ENCODE measurements at regions not wholly inside any gene's neighbourhood (a gene's known extent, or its start where the extent isn't known, plus 50 kb on each side); places are given as distances from the start of the nearest gene placed in this dataset.

DNA sequence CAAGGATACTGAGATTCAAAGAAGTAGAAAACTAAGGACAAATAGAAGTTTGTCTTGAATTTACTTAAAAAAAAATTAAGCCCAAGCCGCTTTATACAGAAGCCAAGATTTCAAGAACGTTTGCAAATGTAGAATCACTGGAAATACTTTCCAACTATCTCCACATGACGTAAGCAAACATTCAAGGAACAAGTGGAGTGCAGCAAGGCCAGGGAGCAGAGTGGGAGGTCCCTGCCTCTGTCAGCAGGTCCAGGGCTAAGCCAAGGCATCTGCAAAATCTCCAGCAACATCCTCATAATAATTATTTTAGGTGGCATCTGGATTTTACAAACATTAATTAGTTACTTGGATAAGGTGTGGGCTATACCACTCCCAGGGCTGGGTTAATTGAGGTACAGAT lies 60.1 kb upstream of the AKIRIN2 start:
- no peak overlapping the region for H2AFZ ChIP-seq
- H3K9me3 ChIP-seq (ENCODE audit: insufficient read depth, low read depth) = no peaks in the 10 kb centered on the region
- no peaks in the 10 kb centered on the region for H4K20me1 ChIP-seq (ENCODE audit: insufficient read depth)
- no peaks in the 10 kb centered on the region for H3K36me3 ChIP-seq (ENCODE audit: low read depth)
- ChIA-PET POLR2A (ENCODE audit: unreplicated experiment) (no interaction called here), CTCF (no interaction called here)
- no peak for TF ChIP-seq EZH2 (IDR thresholded peaks at IDR 0.05; ENCODE audit: low read depth)
- TF ChIP-seq, protein P1, sequence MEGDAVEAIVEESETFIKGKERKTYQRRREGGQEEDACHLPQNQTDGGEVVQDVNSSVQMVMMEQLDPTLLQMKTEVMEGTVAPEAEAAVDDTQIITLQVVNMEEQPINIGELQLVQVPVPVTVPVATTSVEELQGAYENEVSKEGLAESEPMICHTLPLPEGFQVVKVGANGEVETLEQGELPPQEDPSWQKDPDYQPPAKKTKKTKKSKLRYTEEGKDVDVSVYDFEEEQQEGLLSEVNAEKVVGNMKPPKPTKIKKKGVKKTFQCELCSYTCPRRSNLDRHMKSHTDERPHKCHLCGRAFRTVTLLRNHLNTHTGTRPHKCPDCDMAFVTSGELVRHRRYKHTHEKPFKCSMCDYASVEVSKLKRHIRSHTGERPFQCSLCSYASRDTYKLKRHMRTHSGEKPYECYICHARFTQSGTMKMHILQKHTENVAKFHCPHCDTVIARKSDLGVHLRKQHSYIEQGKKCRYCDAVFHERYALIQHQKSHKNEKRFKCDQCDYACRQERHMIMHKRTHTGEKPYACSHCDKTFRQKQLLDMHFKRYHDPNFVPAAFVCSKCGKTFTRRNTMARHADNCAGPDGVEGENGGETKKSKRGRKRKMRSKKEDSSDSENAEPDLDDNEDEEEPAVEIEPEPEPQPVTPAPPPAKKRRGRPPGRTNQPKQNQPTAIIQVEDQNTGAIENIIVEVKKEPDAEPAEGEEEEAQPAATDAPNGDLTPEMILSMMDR (conservative IDR thresholded peaks at IDR 0.05) = no peak
- no peaks in the 10 kb centered on the region for H3F3A ChIP-seq (ENCODE audit: insufficient read depth, low read depth)
- no peak overlapping the region for H3K4me3 ChIP-seq
- no peak overlapping the region for H3K4me2 ChIP-seq
- intact Hi-C loops (cut with micrococcal nuclease; ENCODE audit: unreplicated experiment) = no loop called here
- no TSS peak for BruUV-seq (replicated peaks)
- no peaks in the 10 kb centered on the region for H3K9me2 ChIP-seq (ENCODE audit: insufficient read depth)
- H3K79me2 ChIP-seq (ENCODE audit: low read depth) = no peaks in the 10 kb centered on the region
- H3K4me1 ChIP-seq (replicated peaks; ENCODE audit: insufficient read depth) = no peaks in the 10 kb centered on the region
- DNase-seq = no peak
- no peaks in the 10 kb centered on the region for H3K27me3 ChIP-seq (ENCODE audit: insufficient read depth, low read depth)
- H3K27ac ChIP-seq = no peak overlapping the region

DNA sequence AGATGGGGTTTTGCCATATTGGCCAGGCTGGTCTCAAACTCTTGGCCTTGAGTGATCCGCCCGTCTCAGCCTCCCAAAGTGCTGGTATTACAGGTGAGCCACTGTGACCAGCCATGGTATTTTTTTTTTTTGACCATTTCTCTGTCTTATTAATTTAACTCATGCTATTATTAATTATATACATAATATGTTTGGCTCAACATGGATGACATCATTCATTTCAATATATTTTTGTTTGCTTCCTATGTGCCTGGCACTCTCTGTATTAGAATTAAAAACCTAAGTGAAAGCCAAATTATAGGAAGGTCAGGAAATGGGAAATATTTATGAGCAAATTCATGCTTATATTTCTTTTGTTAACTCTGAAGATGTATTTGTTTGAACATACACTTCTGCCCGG lies 55.8 kb upstream of the AKIRIN2 start:
- POLR2A ChIA-PET (ENCODE audit: unreplicated experiment) = no interaction called here
- no peak overlapping the region for H3K4me2 ChIP-seq
- intact Hi-C loops (cut with micrococcal nuclease; ENCODE audit: unreplicated experiment) = no loop called here
- H3F3A ChIP-seq (ENCODE audit: insufficient read depth, low read depth) = no peaks in the 10 kb centered on the region
- CTCF ChIA-PET = interaction anchor here (0.6 kb wide), 1 partner anchor 54 kb away, joined by 3 read pairs; no protein-coding TSS in a partner anchor
- no peak overlapping the region for H3K4me3 ChIP-seq
- no peaks in the 10 kb centered on the region for H3K9me3 ChIP-seq (ENCODE audit: insufficient read depth, low read depth)
- DNase-seq = no peak
- H3K9me2 ChIP-seq (ENCODE audit: insufficient read depth) = no peaks in the 10 kb centered on the region
- no peaks in the 10 kb centered on the region for H3K27me3 ChIP-seq (ENCODE audit: insufficient read depth, low read depth)
- H3K4me1 ChIP-seq (replicated peaks; ENCODE audit: insufficient read depth) = no peaks in the 10 kb centered on the region
- no peaks in the 10 kb centered on the region for H3K36me3 ChIP-seq (ENCODE audit: low read depth)
- TF ChIP-seq, protein P1 (conservative IDR thresholded peaks at IDR 0.05) = no peak
- no peak overlapping the region for H2AFZ ChIP-seq
- no peaks in the 10 kb centered on the region for H4K20me1 ChIP-seq (ENCODE audit: insufficient read depth)
- H3K79me2 ChIP-seq (ENCODE audit: low read depth) = no peaks in the 10 kb centered on the region
- no peak overlapping the region for H3K27ac ChIP-seq
- no TSS peak for BruUV-seq (replicated peaks)

DNA sequence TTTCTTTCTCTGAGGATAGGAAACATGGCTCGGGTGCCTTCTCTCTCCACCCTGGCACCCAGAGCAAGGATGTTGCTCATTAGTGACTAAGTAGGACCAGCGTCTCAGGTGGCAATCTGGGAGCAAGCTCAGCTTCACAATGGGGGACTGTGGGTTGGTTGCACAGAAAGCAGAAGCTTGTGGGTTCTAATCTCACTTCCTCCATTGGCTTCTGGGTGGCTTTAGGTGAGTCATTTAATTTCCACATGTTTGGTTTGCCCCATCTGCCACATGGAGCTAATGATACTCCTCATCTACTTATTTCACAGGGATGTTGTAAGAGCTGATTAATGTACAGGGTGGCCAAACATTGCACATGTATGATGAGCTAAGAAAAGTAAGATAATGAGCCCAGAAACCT lies 54.8 kb upstream of the AKIRIN2 start:
- H3K4me2 ChIP-seq = no peak overlapping the region
- CTCF ChIA-PET = no interaction called here

More for the DNA sequence above, 54.8 kb upstream of the AKIRIN2 start:
- no peak overlapping the region for H3K27ac ChIP-seq
- no peak overlapping the region for H2AFZ ChIP-seq
- TF ChIP-seq, protein P1 (conservative IDR thresholded peaks at IDR 0.05) = no peak
- TF ChIP-seq EZH2 (IDR thresholded peaks at IDR 0.05; ENCODE audit: low read depth) = no peak
- no peaks in the 10 kb centered on the region for H3K27me3 ChIP-seq (ENCODE audit: insufficient read depth, low read depth)
- intact Hi-C loops (cut with micrococcal nuclease; ENCODE audit: unreplicated experiment) = no loop called here
- no TSS peak for BruUV-seq (replicated peaks)
- H3K79me2 ChIP-seq (ENCODE audit: low read depth) = no peaks in the 10 kb centered on the region
- H3K9me2 ChIP-seq (ENCODE audit: insufficient read depth) = no peaks in the 10 kb centered on the region
- H3K9me3 ChIP-seq (ENCODE audit: insufficient read depth, low read depth) = no peaks in the 10 kb centered on the region
- no peaks in the 10 kb centered on the region for H3K36me3 ChIP-seq (ENCODE audit: low read depth)
- H3F3A ChIP-seq (ENCODE audit: insufficient read depth, low read depth) = no peaks in the 10 kb centered on the region
- POLR2A ChIA-PET (ENCODE audit: unreplicated experiment) = no interaction called here
- H4K20me1 ChIP-seq (ENCODE audit: insufficient read depth) = no peaks in the 10 kb centered on the region
- H3K4me1 ChIP-seq (replicated peaks; ENCODE audit: insufficient read depth) = no peaks in the 10 kb centered on the region
- DNase-seq = peak in 1 of 2 experiments; percentile 47
- no peak overlapping the region for H3K4me3 ChIP-seq
